H9 (cell line): ENCODE measurements at regions not wholly inside any gene's neighbourhood (a gene's known extent, or its start where the extent isn't known, plus 50 kb on each side); places are given as distances from the start of the nearest gene placed in this dataset.
A peak's percentile ranks its signal among the peaks of the same experiment; 100 is the strongest.

Source experiments
- DNase-seq: peaks from one replicate; pipeline ENCODE4 v3.0.0-alpha.2; 2017
- H2AFZ ChIP-seq: one replicate; pipeline ENCODE4 v1.6.1; 2013; ENCODE audit warnings: mild to moderate bottlenecking, low read length, control low read depth, moderate library complexity
- H2AK5ac ChIP-seq: 2 replicates; pipeline ENCODE4 v1.6.1; 2013; ENCODE audit warnings: low read length, control low read depth, mixed read lengths; ENCODE audit not compliant: insufficient read length
- H2BK120ac ChIP-seq: one replicate; pipeline ENCODE4 v1.6.1; 2013; ENCODE audit warnings: low read depth, mild to moderate bottlenecking, low read length, control low read depth, inconsistent platforms; ENCODE audit not compliant: poor library complexity, severe bottlenecking
- H2BK12ac ChIP-seq: 2 replicates; pipeline ENCODE4 v1.6.1; 2013; ENCODE audit warnings: low read length, control low read depth, mixed read lengths, low read depth; ENCODE audit not compliant: insufficient read length
- H2BK15ac ChIP-seq: 2 replicates; pipeline ENCODE4 v1.6.1; 2013; ENCODE audit warnings: low read depth, low read length, control low read depth
- H2BK20ac ChIP-seq: one replicate; pipeline ENCODE4 v1.6.1; 2013; ENCODE audit warnings: low read depth, mild to moderate bottlenecking, low read length, control low read depth, inconsistent platforms; ENCODE audit not compliant: poor library complexity, severe bottlenecking
- H2BK5ac ChIP-seq: 2 replicates; pipeline ENCODE4 v1.6.1; 2013; ENCODE audit warnings: low read length, control low read depth, mixed read lengths; ENCODE audit not compliant: insufficient read length
- H3K14ac ChIP-seq: 2 replicates; pipeline ENCODE4 v1.6.1; 2013; ENCODE audit warnings: low read length, control low read depth; ENCODE audit not compliant: insufficient read depth
- H3K18ac ChIP-seq: 2 replicates; pipeline ENCODE4 v1.6.1; 2013; ENCODE audit warnings: low read depth, mild to moderate bottlenecking, mixed read lengths, low read length, control low read depth; ENCODE audit not compliant: insufficient read length
- H3K23ac ChIP-seq: 2 replicates; pipeline ENCODE4 v1.6.1; 2013; ENCODE audit warnings: low read length, control low read depth, mixed read lengths, low read depth; ENCODE audit not compliant: insufficient read length
- H3K23me2 ChIP-seq: 2 replicates; pipeline ENCODE4 v1.6.1; 2013; ENCODE audit warnings: low read depth, mild to moderate bottlenecking, mixed read lengths, low read length, control low read depth; ENCODE audit not compliant: insufficient read length, poor library complexity, severe bottlenecking
- H3K27ac ChIP-seq: 2 replicates; pipeline ENCODE4 v1.5.1; 2013; ENCODE audit warnings: low read length, control low read depth, mixed read lengths, low read depth; ENCODE audit not compliant: insufficient read length
- H3K27me3 ChIP-seq: 2 replicates; pipeline ENCODE4 v1.6.1; 2013; ENCODE audit warnings: low read length, control low read depth, inconsistent platforms; ENCODE audit not compliant: insufficient read depth
- H3K4ac ChIP-seq: 2 replicates; pipeline ENCODE4 v1.6.1; 2013; ENCODE audit warnings: low read depth, mild to moderate bottlenecking, control low read depth, inconsistent platforms, low read length, moderate library complexity
- H3K4me1 ChIP-seq: 2 replicates; pipeline ENCODE4 v1.6.1; 2013; ENCODE audit warnings: low read length, control low read depth, inconsistent platforms; ENCODE audit not compliant: insufficient read depth
- H3K4me2 ChIP-seq: 2 replicates; pipeline ENCODE4 v1.6.1; 2013; ENCODE audit warnings: low read length, control low read depth, mixed read lengths; ENCODE audit not compliant: insufficient read length, insufficient read depth
- H3K56ac ChIP-seq: 2 replicates; pipeline ENCODE4 v1.6.1; 2013; ENCODE audit warnings: low read depth, mild to moderate bottlenecking, mixed read lengths, low read length, control low read depth; ENCODE audit not compliant: insufficient read length
- H3K79me1 ChIP-seq: 2 replicates; pipeline ENCODE4 v1.6.1; 2013; ENCODE audit warnings: low read depth, mild to moderate bottlenecking, moderate library complexity, low read length, control low read depth, inconsistent platforms; ENCODE audit not compliant: insufficient read depth, poor library complexity, severe bottlenecking
- H3K79me2 ChIP-seq: 2 replicates; pipeline ENCODE4 v1.6.1; 2013; ENCODE audit warnings: low read length, control low read depth, inconsistent platforms; ENCODE audit not compliant: insufficient read depth
- H3K9ac ChIP-seq: 2 replicates; pipeline ENCODE4 v1.6.1; 2013; ENCODE audit warnings: low read length, control low read depth, mixed read lengths; ENCODE audit not compliant: insufficient read length; ENCODE audit errors: extremely low read depth
- H3K9me3 ChIP-seq: one replicate; pipeline ENCODE4 v1.6.1; 2013; ENCODE audit warnings: low read depth, low read length, inconsistent platforms; ENCODE audit not compliant: control insufficient read depth
- H3T11ph ChIP-seq: one replicate; pipeline ENCODE4 v1.6.1; 2013; ENCODE audit warnings: mild to moderate bottlenecking, low read length, control low read depth, inconsistent platforms
- H4K20me1 ChIP-seq: one replicate; pipeline ENCODE4 v1.6.1; 2013; ENCODE audit not compliant: control insufficient read depth, insufficient read length, insufficient read depth
- H4K5ac ChIP-seq: 2 replicates; pipeline ENCODE4 v1.6.1; 2013; ENCODE audit warnings: low read depth, mild to moderate bottlenecking, mixed read lengths, low read length, control low read depth; ENCODE audit not compliant: insufficient read length
- H4K8ac ChIP-seq: replicated peaks from 2 replicates; pipeline ENCODE4 v1.6.1; 2013; ENCODE audit warnings: low read length, control low read depth, mixed read lengths, low read depth; ENCODE audit not compliant: insufficient read length
- H4K91ac ChIP-seq: 2 replicates; pipeline ENCODE4 v1.6.1; 2013; ENCODE audit warnings: low read depth, mild to moderate bottlenecking, moderate library complexity, mixed read lengths, low read length, control low read depth; ENCODE audit not compliant: insufficient read length
- H3K27ac Mint-ChIP-seq, 3 experiments: 2 replicates in 2 of 3; 3 replicates in 1 of 3; pipeline ENCODE4 v1.8.0; 2020 to 2021; ENCODE audit warnings: mixed read lengths in 3 of 3, mild to moderate bottlenecking in 1 of 3, moderate library complexity in 1 of 3
- H3K27me3 Mint-ChIP-seq: 2 replicates; pipeline ENCODE4 v1.8.0; 2021; ENCODE audit warnings: low read depth, mild to moderate bottlenecking, moderate library complexity, mixed read lengths
- H3K36me3 Mint-ChIP-seq, 3 experiments: 2 replicates in 2 of 3; 3 replicates in 1 of 3; pipeline ENCODE4 v1.8.0; 2020 to 2021; ENCODE audit warnings: low read depth in 3 of 3, mixed read lengths in 3 of 3; ENCODE audit not compliant: insufficient read depth in 1 of 3
- H3K4me1 Mint-ChIP-seq, 2 experiments: 2 replicates each; pipeline ENCODE4 v1.8.0; 2020; ENCODE audit warnings: mixed read lengths in 2 of 2
- H3K4me3 Mint-ChIP-seq, 2 experiments: 2 replicates in 1 of 2; 3 replicates in 1 of 2; pipeline ENCODE4 v1.8.0; 2020 to 2021; ENCODE audit warnings: mild to moderate bottlenecking in 2 of 2, mixed read lengths in 2 of 2, moderate library complexity in 1 of 2
- H3K9me3 Mint-ChIP-seq, 2 experiments: 2 replicates in 1 of 2; 3 replicates in 1 of 2; pipeline ENCODE4 v1.8.0; 2020; ENCODE audit warnings: mild to moderate bottlenecking in 2 of 2, mixed read lengths in 2 of 2, moderate library complexity in 1 of 2
- CTCF ChIP-seq: fragments of 200-600 bp; sonication (generic); conservative IDR thresholded peaks from 3 replicates; pipeline ENCODE4 v1.8.0; 2021; ENCODE audit warnings: antibody characterized with exemption, mild to moderate bottlenecking
- WGBS: extraction: QIAGEN DNeasy Blood & Tissue Kit; methylation state at CpG from one replicate; pipeline ENCODE4 v1.1.7; 2013; ENCODE audit warnings: missing lambda C conversion rate, low lambda C conversion rate, mixed read lengths; ENCODE audit not compliant: insufficient read length; ENCODE audit errors: extremely low coverage; 5-methylcytosine and 5-hydroxymethylcytosine counted together

- no peak overlapping the region for H3K18ac ChIP-seq
- no peak overlapping the region for H3K23ac ChIP-seq
- peak; percentile 28 for DNase-seq
- H4K20me1 ChIP-seq, result no peaks in the 10 kb centered on the region
- H3K4me2 ChIP-seq, result no peak overlapping the region
- WGBS, result no CpG with 5 or more reads among the region's 22 CpGs
- H3K27ac Mint-ChIP-seq, result peak overlapping the region in 2 of 3 experiments; percentile 0 to 29; a peak in 4 of 7 replicates
- no peak for TF ChIP-seq CTCF
- H3K4me3 Mint-ChIP-seq, result no peak overlapping the region
- H2AK5ac ChIP-seq, result no peak overlapping the region
- peaks cover 4% of the 10 kb centered on the region for H3K27me3 Mint-ChIP-seq
- peaks cover 2 to 3% of the 10 kb centered on the region in 2 experiments for H3K9me3 Mint-ChIP-seq
- H3K4me1 Mint-ChIP-seq, result peaks cover 30 to 52% of the 10 kb centered on the region in 2 experiments
- H2AFZ ChIP-seq, result no peak overlapping the region
- H3K27me3 ChIP-seq, result no peaks in the 10 kb centered on the region
- H3K9me3 ChIP-seq, result no peaks in the 10 kb centered on the region
- H4K8ac ChIP-seq, result no peak overlapping the region
- H3K27ac ChIP-seq, result no peak overlapping the region
- peaks cover 0 to 3% (median 0%) of the 10 kb centered on the region in 3 experiments; a peak in 2 of 7 replicates for H3K36me3 Mint-ChIP-seq
- no peak overlapping the region for H3K4ac ChIP-seq
- no peak overlapping the region for H3T11ph ChIP-seq
- H3K14ac ChIP-seq, result no peak overlapping the region
- H2BK20ac ChIP-seq, result no peak overlapping the region
- no peak overlapping the region for H3K56ac ChIP-seq
- H3K23me2 ChIP-seq, result no peaks in the 10 kb centered on the region
- H2BK15ac ChIP-seq, result no peak overlapping the region
- no peaks in the 10 kb centered on the region for H3K79me2 ChIP-seq
- H2BK12ac ChIP-seq, result no peak overlapping the region
- H3K4me1 ChIP-seq, result peaks cover 8% of the 10 kb centered on the region; the same call in 1 of the 2 replicates
- no peaks in the 10 kb centered on the region for H3K79me1 ChIP-seq
- no peak overlapping the region for H3K9ac ChIP-seq
- H4K91ac ChIP-seq, result no peak overlapping the region
- H2BK5ac ChIP-seq, result no peak overlapping the region
- no peak overlapping the region for H4K5ac ChIP-seq
- no peak overlapping the region for H2BK120ac ChIP-seq
Observed at GRCh38 chr9:135216791-135217441, 129.4 kb downstream of the OLFM1 start.
